OCI-LY7 (cell line): ENCODE measurements at regions not wholly inside any gene's neighbourhood (a gene's known extent, or its start where the extent isn't known, plus 50 kb on each side); places are given as distances from the start of the nearest gene placed in this dataset.
"Not testable (repeated sequence)": the region's sequence is repeated elsewhere in the genome, so short reads cannot be mapped to it uniquely, and the experiment has no call there.

Experiments
- BruUV-seq: library from RNA; stranded (reverse); fragments of 400-500 nt; replicated peaks from 2 replicates; lab custom pipeline; 2021; lab: Mats Ljungman, UMichigan
- CTCF ChIA-PET: fragments of 300-600 bp; sonication (Branson Sonifier 250); formaldehyde crosslinking; loops from one replicate; lab custom pipeline; 2022; ENCODE audit warnings: antibody characterized with exemption; ENCODE audit not compliant: unreplicated experiment; lab: Charles Lee
- POLR2A ChIA-PET: fragments of 300-600 bp; sonication (Branson Sonifier 250); formaldehyde crosslinking; loops from one replicate; lab custom pipeline; 2022; ENCODE audit warnings: antibody characterized with exemption; lab: Charles Lee
- DNase-seq: peaks from one replicate; pipeline ENCODE4 v3.0.0-alpha.2; 2015; ENCODE audit warnings: low spot score
- H2AFZ ChIP-seq: fragments of 200-600 bp; sonication (generic), shearing (Covaris generic); 2 replicates; pipeline ENCODE4 v1.6.1; 2014; ENCODE audit warnings: mild to moderate bottlenecking, antibody characterized with exemption, low read length, moderate library complexity
- H3K27ac ChIP-seq: fragments of 200-600 bp; sonication (generic); 2 replicates; pipeline ENCODE4 v1.5.1; 2014; ENCODE audit warnings: mixed run types, low read depth, mild to moderate bottlenecking, moderate library complexity, low read length, inconsistent platforms; ENCODE audit not compliant: poor library complexity, severe bottlenecking
- H3K36me3 ChIP-seq: fragments of 200-600 bp; sonication (generic); 2 replicates; pipeline ENCODE4 v1.6.1; 2014; ENCODE audit warnings: mild to moderate bottlenecking, antibody characterized with exemption, low read length, moderate library complexity, mixed read lengths; ENCODE audit not compliant: insufficient read depth
- H3K4me1 ChIP-seq: fragments of 200-600 bp; sonication (generic); 2 replicates; pipeline ENCODE4 v1.5.1; 2014; ENCODE audit warnings: mild to moderate bottlenecking, low read length; ENCODE audit not compliant: insufficient read depth, poor library complexity, severe bottlenecking
- H3K4me2 ChIP-seq: fragments of 200-600 bp; sonication (generic); 2 replicates; pipeline ENCODE4 v1.6.1; 2014; ENCODE audit warnings: mild to moderate bottlenecking, low read length
- H3K4me3 ChIP-seq: fragments of 200-600 bp; sonication (generic); 2 replicates; pipeline ENCODE4 v1.5.1; 2014; ENCODE audit warnings: mild to moderate bottlenecking, low read depth, low read length; ENCODE audit not compliant: poor library complexity, severe bottlenecking
- H3K79me2 ChIP-seq: fragments of 200-600 bp; sonication (generic); 2 replicates; pipeline ENCODE4 v1.6.1; 2016; ENCODE audit warnings: low read depth, mild to moderate bottlenecking, low read length, moderate library complexity, mixed read lengths; ENCODE audit not compliant: insufficient read depth
- H3K9me2 ChIP-seq: fragments of 200-600 bp; sonication (generic); 2 replicates; pipeline ENCODE4 v1.6.1; 2016; ENCODE audit warnings: mild to moderate bottlenecking, low read length, mixed read lengths; ENCODE audit not compliant: insufficient read depth
- H3K9me3 ChIP-seq: fragments of 200-600 bp; sonication (generic); 2 replicates; pipeline ENCODE4 v1.6.1; 2014; ENCODE audit warnings: mild to moderate bottlenecking, mixed run types, low read length, mixed read lengths
- H4K20me1 ChIP-seq: fragments of 200-600 bp; sonication (generic); 2 replicates; pipeline ENCODE4 v1.6.1; 2014; ENCODE audit warnings: mild to moderate bottlenecking, antibody characterized with exemption, low read length, moderate library complexity, mixed read lengths; ENCODE audit not compliant: insufficient read depth
- EZH2phosphoT487 ChIP-seq: fragments of 200-600 bp; sonication (generic); IDR thresholded peaks from 2 replicates; pipeline ENCODE4 v1.6.1; 2018; ENCODE audit warnings: low read depth, borderline replicate concordance, mild to moderate bottlenecking, mixed run types, antibody characterized with exemption, low read length, moderate library complexity, mixed read lengths
- intact Hi-C: fragments of 100-400 bp; cut with micrococcal nuclease; formaldehyde crosslinking; loops from one replicate; pipeline ENCODE4 v1.10.0; 2022; ENCODE audit not compliant: unreplicated experiment
- TF ChIP-seq, protein P1 (sequence below): fragments of 200-600 bp; sonication (generic); conservative IDR thresholded peaks from 2 replicates; pipeline ENCODE4 v1.5.1; 2014; ENCODE audit warnings: mild to moderate bottlenecking, antibody characterized with exemption, low read length, moderate library complexity, mixed read lengths

DNA sequence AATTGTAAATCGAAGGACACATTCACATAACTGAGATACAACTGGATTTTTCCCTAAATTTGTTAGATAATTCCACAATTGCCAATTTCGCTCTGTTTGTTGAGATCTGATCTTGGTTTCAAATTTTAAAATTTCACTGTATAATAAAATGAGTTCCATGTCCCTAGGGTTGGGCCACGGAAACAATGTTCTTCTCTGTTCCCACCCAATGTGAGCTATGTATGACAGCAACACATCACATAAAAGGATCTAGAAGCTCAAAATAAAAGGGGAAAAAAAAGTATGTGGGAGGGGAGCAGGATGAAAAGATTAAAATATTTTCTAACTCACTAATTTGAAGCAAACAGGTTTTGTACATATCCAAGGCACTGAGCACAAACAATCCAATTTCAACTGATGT, 287.8 kb upstream of the MKLN1 start:
- H3K4me1 ChIP-seq, result peaks cover 3% of the 10 kb centered on the region
- H4K20me1 ChIP-seq, result no peaks in the 10 kb centered on the region
- peaks cover 30% of the 10 kb centered on the region; the same call in 1 of the 2 replicates for H3K79me2 ChIP-seq

DNA sequence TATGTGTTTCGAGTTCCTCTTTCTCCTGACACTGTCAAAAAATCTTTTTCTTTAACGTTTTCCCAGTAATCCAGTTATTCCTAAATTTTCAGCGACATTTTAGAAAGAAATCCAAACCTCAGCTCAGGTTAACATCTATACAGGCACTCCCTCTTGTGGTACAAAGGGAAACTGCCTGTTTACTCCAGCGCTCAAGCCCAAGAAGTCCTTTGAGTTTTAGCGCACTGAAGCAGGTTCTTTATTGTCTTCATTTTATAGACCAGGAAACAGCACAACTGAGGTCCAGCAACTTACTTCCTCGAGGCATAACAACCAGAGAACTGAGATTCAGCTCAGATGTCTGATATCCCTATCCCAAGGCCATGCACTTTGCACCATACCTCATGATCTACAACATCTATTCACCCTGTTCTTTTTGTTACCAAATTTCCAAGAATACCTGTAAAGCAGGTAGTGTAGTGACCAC, 287.2 kb upstream of the MKLN1 start:
- Histone ChIP-seq H4K20me1 (no peaks in the 10 kb centered on the region; the same call in 1 of the 2 replicates), H2AFZ (no peak overlapping the region), H3K79me2 (peaks cover 30% of the 10 kb centered on the region; the same call in 1 of the 2 replicates), H3K36me3 (peaks cover 27% of the 10 kb centered on the region), H3K27ac (no peak overlapping the region), H3K9me3 (no peaks in the 10 kb centered on the region), H3K9me2 (no peaks in the 10 kb centered on the region), H3K4me2 (no peak overlapping the region), H3K4me3 (no peak overlapping the region), H3K4me1 (peaks cover 3% of the 10 kb centered on the region)
- ChIA-PET CTCF (interaction anchor here (0.8 to 1.7 kb wide), 2 partner anchors 58 to 144 kb away, joined by 5 to 8 read pairs; no protein-coding TSS in a partner anchor), POLR2A (interaction anchor here (0.5 to 1.3 kb wide), 4 partner anchors 13 to 77 kb away, joined by 3 to 5 read pairs (median 4); no protein-coding TSS in a partner anchor)
- BruUV-seq, result no TSS peak
- TF ChIP-seq, protein P1, sequence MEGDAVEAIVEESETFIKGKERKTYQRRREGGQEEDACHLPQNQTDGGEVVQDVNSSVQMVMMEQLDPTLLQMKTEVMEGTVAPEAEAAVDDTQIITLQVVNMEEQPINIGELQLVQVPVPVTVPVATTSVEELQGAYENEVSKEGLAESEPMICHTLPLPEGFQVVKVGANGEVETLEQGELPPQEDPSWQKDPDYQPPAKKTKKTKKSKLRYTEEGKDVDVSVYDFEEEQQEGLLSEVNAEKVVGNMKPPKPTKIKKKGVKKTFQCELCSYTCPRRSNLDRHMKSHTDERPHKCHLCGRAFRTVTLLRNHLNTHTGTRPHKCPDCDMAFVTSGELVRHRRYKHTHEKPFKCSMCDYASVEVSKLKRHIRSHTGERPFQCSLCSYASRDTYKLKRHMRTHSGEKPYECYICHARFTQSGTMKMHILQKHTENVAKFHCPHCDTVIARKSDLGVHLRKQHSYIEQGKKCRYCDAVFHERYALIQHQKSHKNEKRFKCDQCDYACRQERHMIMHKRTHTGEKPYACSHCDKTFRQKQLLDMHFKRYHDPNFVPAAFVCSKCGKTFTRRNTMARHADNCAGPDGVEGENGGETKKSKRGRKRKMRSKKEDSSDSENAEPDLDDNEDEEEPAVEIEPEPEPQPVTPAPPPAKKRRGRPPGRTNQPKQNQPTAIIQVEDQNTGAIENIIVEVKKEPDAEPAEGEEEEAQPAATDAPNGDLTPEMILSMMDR, result peak; percentile 87
- no peak for TF ChIP-seq EZH2phosphoT487
- intact Hi-C loops, result loop anchor here (1.0 to 2.0 kb wide), 2 partner anchors 58 to 143 kb away; no protein-coding TSS in a partner anchor
- peak; percentile 53 for DNase-seq

More for the DNA sequence above, 287.8 kb upstream of the MKLN1 start:
- Histone ChIP-seq H3K36me3 (peaks cover 20% of the 10 kb centered on the region), H2AFZ (no peak overlapping the region), H3K9me3 (no peaks in the 10 kb centered on the region), H3K4me2 (no peak overlapping the region), H3K9me2 (no peaks in the 10 kb centered on the region), H3K4me3 (no peak overlapping the region), H3K27ac (no peak overlapping the region)
- POLR2A ChIA-PET, result interaction anchor here (0.5 to 1.3 kb wide), 3 partner anchors 14 to 68 kb away, joined by 4 to 5 read pairs (median 5); no protein-coding TSS in a partner anchor
- TSS peak; percentile 11 for BruUV-seq
- intact Hi-C loops, result loop anchor here (1.0 to 2.0 kb wide), 2 partner anchors 57 to 143 kb away; no protein-coding TSS in a partner anchor
- TF ChIP-seq EZH2phosphoT487, result no peak
- TF ChIP-seq, protein P1, result no peak
- DNase-seq, result no peak
- CTCF ChIA-PET, result interaction anchor here (0.8 to 1.7 kb wide), 2 partner anchors 57 to 143 kb away, joined by 5 to 8 read pairs; no protein-coding TSS in a partner anchor

DNA sequence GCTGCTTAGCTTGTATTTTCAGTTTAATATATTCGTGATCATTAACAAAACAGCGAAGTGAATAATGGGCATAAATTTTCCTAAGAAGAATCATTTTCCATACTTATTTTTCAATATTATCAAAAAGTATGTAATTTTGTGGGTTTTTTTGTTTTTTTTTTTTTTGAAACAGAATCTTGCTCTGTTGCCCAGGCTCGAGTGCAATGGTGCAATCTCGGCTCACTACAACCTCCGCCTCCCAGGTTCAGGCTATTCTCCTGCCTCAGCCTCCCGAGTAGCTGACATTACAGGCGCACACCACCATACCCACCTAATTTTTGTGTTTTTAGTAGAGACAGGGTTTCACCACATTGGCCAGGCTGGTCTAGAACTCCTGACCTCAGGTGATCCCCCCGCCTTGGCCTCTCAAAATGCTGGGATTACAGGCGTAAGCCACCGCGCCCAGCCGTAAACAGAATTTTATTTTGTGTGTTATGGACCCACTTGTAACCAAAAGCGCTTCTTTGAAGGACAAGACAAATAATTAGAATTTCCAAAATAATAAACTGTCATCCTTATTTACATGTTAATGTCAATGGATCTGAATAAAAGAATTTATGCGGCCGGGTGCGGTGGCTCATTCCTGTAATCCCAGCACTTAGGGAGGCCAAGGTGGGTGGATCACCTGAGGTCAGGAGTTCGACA, 286.5 kb upstream of the MKLN1 start:
- peaks cover 30% of the 10 kb centered on the region for H3K36me3 ChIP-seq
- H2AFZ ChIP-seq, H3K4me3 ChIP-seq, H3K9me2 ChIP-seq, H3K27ac ChIP-seq, BruUV-seq, H3K9me3 ChIP-seq, H3K4me1 ChIP-seq, DNase-seq, H4K20me1 ChIP-seq, H3K4me2 ChIP-seq: not testable (repeated sequence)
- ChIA-PET POLR2A (interaction anchor here (0.7 to 1.3 kb wide), 2 partner anchors 59 to 78 kb away, joined by 3 to 4 read pairs; no protein-coding TSS in a partner anchor), CTCF (interaction anchor here (1.7 kb wide), 1 partner anchor 145 kb away, joined by 8 read pairs; no protein-coding TSS in a partner anchor)
- intact Hi-C loops, result loop anchor here (2.0 kb wide), 1 partner anchor 58 kb away; no protein-coding TSS in a partner anchor
- peaks cover 30% of the 10 kb centered on the region; the same call in 1 of the 2 replicates for H3K79me2 ChIP-seq
